Astrocyte of the spinal cord (primary cell): ENCODE measurements at regions not wholly inside any gene's neighbourhood (a gene's known extent, or its start where the extent isn't known, plus 50 kb on each side); places are given as distances from the start of the nearest gene placed in this dataset.

ENCODE experiments used
- DNase-seq: peaks from one replicate; pipeline ENCODE4 v3.0.0; 2011; ENCODE audit warnings: low read depth, low spot score
- H3K4me3 ChIP-seq: 2 replicates; pipeline ENCODE4 v1.5.1; 2011; ENCODE audit warnings: low read depth, mild to moderate bottlenecking, low read length, moderate library complexity
- in situ Hi-C: cut with HindIII; loops from 2 replicates; pipeline ENCODE4 v1.10.0; 2017; ENCODE audit warnings: low sequenced_read_pairs
- TF ChIP-seq, protein P1 (sequence below): IDR thresholded peaks from 2 replicates; pipeline ENCODE4 v1.5.1; 2012; ENCODE audit warnings: low read depth, mild to moderate bottlenecking, low read length, inconsistent platforms

DNA sequence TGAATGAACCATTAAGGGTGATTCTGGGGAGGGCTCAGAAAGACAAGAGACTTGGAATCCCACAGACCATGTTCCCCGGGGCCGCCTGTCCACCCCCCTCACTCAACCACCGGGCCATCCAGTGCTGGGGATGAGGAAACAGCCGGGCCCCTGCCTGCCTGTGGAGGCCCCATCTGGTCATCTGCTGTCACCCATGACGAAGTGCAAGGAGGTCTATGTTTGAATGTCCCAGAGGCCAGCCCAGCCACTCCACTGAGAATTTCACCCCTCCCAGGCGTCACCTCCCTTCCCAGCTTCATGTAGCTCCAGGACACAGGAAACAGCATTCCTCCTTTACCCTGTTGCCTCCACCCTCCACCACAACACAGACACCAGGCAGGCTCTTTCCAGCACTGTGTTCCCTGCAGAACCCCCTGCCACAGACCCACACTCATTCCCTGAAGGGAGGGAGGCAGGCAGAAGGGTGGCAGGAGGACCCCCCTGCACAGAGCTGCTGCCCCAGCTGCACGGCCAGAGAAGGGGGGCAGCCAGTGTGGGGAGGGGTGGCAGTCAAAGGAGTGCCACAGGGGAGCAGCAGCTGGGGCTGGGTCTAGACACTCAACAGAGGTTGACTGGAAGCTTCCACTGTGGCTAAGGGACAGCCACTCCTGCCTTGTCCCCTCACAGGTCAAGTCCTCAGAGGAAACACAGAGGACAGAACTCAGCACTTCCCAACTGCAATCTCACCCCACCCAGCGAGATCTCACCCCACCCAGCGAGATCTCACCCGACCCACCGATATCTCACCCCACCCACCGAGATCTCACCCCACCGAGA lies 50.3 kb upstream of the PPP2R5C start:
- no peak overlapping the region for H3K4me3 ChIP-seq
- no peak for DNase-seq
- TF ChIP-seq, protein P1, sequence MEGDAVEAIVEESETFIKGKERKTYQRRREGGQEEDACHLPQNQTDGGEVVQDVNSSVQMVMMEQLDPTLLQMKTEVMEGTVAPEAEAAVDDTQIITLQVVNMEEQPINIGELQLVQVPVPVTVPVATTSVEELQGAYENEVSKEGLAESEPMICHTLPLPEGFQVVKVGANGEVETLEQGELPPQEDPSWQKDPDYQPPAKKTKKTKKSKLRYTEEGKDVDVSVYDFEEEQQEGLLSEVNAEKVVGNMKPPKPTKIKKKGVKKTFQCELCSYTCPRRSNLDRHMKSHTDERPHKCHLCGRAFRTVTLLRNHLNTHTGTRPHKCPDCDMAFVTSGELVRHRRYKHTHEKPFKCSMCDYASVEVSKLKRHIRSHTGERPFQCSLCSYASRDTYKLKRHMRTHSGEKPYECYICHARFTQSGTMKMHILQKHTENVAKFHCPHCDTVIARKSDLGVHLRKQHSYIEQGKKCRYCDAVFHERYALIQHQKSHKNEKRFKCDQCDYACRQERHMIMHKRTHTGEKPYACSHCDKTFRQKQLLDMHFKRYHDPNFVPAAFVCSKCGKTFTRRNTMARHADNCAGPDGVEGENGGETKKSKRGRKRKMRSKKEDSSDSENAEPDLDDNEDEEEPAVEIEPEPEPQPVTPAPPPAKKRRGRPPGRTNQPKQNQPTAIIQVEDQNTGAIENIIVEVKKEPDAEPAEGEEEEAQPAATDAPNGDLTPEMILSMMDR, result no peak
- in situ Hi-C loops, result no loop called here
